ENCODE measurements at regions not wholly inside any gene's neighbourhood (a gene's known extent, or its start where the extent isn't known, plus 50 kb on each side); places are given as distances from the start of the nearest gene placed in this dataset.

DNA sequence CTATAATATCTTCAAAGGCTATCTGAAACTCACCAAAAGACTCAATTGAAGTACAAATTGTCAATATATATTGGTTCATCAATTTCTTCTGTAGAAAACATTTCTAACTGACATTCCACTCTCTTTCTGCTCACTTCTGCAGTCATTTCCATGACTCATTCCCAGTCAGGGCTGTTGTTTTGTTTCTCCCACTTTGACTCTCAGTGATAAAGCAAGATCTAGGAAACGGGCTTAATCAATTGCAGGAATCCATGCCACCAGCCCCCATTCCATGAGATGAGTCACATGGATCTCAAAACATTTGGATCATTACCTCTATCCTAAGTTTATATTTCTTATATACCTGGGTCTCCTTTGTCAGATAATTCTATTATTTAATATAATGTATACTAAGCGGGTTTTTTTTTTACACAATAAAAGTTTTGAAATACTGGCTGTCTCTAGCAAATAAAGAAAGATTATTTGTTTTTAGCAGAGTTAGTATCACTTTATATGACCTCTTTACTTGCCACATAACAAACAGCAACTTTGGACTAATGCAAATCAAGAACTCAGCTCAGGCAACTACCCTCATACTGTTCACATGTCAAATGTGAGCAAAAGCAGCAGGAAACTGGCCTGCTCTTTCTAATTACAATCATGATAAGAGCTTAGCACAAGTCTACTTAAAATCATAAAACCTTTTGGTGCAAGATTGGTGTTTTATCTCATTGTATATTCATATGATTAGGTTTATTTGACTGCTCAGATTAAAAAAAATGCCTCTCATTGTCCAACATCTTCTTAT, 251.1 kb upstream of the PIK3C3 start:
- no peak for TF ChIP-seq EZH2 (IDR thresholded peaks at IDR 0.05; ENCODE audit: low read depth, low read length, severe bottlenecking)
- TF ChIP-seq CHD2 (IDR thresholded peaks at IDR 0.05; ENCODE audit: low read length) = no peak
- TF ChIP-seq FOSL1 (IDR thresholded peaks at IDR 0.05; ENCODE audit: insufficient read depth, low read depth, low read length) = no peak
- no peak for TF ChIP-seq POLR2AphosphoS5 (IDR thresholded peaks at IDR 0.05; ENCODE audit: low read depth, low read length)
- TF ChIP-seq, protein P1, sequence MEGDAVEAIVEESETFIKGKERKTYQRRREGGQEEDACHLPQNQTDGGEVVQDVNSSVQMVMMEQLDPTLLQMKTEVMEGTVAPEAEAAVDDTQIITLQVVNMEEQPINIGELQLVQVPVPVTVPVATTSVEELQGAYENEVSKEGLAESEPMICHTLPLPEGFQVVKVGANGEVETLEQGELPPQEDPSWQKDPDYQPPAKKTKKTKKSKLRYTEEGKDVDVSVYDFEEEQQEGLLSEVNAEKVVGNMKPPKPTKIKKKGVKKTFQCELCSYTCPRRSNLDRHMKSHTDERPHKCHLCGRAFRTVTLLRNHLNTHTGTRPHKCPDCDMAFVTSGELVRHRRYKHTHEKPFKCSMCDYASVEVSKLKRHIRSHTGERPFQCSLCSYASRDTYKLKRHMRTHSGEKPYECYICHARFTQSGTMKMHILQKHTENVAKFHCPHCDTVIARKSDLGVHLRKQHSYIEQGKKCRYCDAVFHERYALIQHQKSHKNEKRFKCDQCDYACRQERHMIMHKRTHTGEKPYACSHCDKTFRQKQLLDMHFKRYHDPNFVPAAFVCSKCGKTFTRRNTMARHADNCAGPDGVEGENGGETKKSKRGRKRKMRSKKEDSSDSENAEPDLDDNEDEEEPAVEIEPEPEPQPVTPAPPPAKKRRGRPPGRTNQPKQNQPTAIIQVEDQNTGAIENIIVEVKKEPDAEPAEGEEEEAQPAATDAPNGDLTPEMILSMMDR (IDR thresholded peaks at IDR 0.05; ENCODE audit: control extremely low read depth in 1 of 3, insufficient read depth in 1 of 3, low read depth in 1 of 3, low read length in 3 of 3) = no peak
- no peak for TF ChIP-seq TAF1 (IDR thresholded peaks at IDR 0.05; ENCODE audit: low read depth, low read length)
- TF ChIP-seq, protein P2, sequence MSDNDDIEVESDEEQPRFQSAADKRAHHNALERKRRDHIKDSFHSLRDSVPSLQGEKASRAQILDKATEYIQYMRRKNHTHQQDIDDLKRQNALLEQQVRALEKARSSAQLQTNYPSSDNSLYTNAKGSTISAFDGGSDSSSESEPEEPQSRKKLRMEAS (IDR thresholded peaks at IDR 0.05) = no peak
- no peak for TF ChIP-seq SUZ12 (IDR thresholded peaks at IDR 0.05; ENCODE audit: low read length)
- no peak for TF ChIP-seq RAD21 (IDR thresholded peaks at IDR 0.05 in 1 of 2, conservative IDR thresholded peaks at IDR 0.05 in 1 of 2; ENCODE audit: low read depth in 2 of 2, low read length in 2 of 2)
- TF ChIP-seq JUN (IDR thresholded peaks at IDR 0.05; ENCODE audit: low read depth, low read length) = no peak
- TF ChIP-seq SP1 (IDR thresholded peaks at IDR 0.05; ENCODE audit: low read depth, low read length) = no peak
- no peak for TF ChIP-seq SRF (IDR thresholded peaks at IDR 0.05; ENCODE audit: low read depth, low read length)
- no peak for TF ChIP-seq TBP (IDR thresholded peaks at IDR 0.05; ENCODE audit: low read depth, low read length)

Data from H1 (cell line).